Gastroesophageal sphincter (tissue), 4 donors: ENCODE measurements at regions not wholly inside any gene's neighbourhood (a gene's known extent, or its start where the extent isn't known, plus 50 kb on each side); places are given as distances from the start of the nearest gene placed in this dataset.

Source experiments
- ATAC-seq: fragments of 150-250 bp; one replicate; pipeline ENCODE4 v1.9.1; 2016; ENCODE audit warnings: mild to moderate bottlenecking, moderate library complexity
- H3K27ac ChIP-seq, 4 donors: fragments of 200-600 bp; sonication (generic) in 3 of 4; 1 replicate in 3 of 4; 2 replicates in 1 of 4; pipeline ENCODE4 v1.5.1; 2016 to 2019
- H3K27me3 ChIP-seq: fragments of 200-600 bp; sonication (generic); one replicate; pipeline ENCODE4 v1.5.1; 2019
- H3K36me3 ChIP-seq, 2 donors: fragments of 200-600 bp; sonication (generic); one replicate each; pipeline ENCODE4 v1.5.1; 2019; ENCODE audit warnings: control low read depth in 1 of 2
- H3K4me1 ChIP-seq, 3 donors: fragments of 200-600 bp; sonication (generic); 1 replicate in 2 of 3; 2 replicates in 1 of 3; pipeline ENCODE4 v1.5.1; 2016 to 2019; ENCODE audit warnings: control low read depth in 2 of 3
- H3K4me3 ChIP-seq, 2 donors: fragments of 200-600 bp; sonication (generic); one replicate each; pipeline ENCODE4 v1.5.1; 2019; ENCODE audit warnings: mild to moderate bottlenecking in 1 of 2, moderate library complexity in 1 of 2
- H3K9me3 ChIP-seq, 3 donors: fragments of 200-600 bp; sonication (generic); one replicate each; pipeline ENCODE4 v1.5.1; 2017 to 2019; ENCODE audit warnings: control low read depth in 2 of 3
- CTCF ChIP-seq, 4 experiments: fragments of 200-600 bp in 2 of 4; fragments of 450-650 bp in 2 of 4; sonication (generic) in 1 of 4; IDR thresholded peaks; one replicate each; pipeline ENCODE4 v1.5.1; 2017 to 2019; ENCODE audit warnings: antibody characterized with exemption in 4 of 4, mild to moderate bottlenecking in 2 of 4, moderate library complexity in 2 of 4
- EP300 ChIP-seq: sonication (generic); formaldehyde crosslinking; IDR thresholded peaks from one replicate; pipeline ENCODE4 v1.6.1; 2017; ENCODE audit warnings: antibody characterized with exemption, mild to moderate bottlenecking
- POLR2A ChIP-seq, 2 donors: fragments of 450-650 bp; IDR thresholded peaks; one replicate each; pipeline ENCODE4 v1.6.1; 2017; ENCODE audit warnings: antibody characterized with exemption in 2 of 2, mild to moderate bottlenecking in 2 of 2, moderate library complexity in 1 of 2
- POLR2AphosphoS5 ChIP-seq: sonication (generic); formaldehyde crosslinking; IDR thresholded peaks from one replicate; pipeline ENCODE4 v1.6.1; 2017; ENCODE audit warnings: antibody characterized with exemption
- WGBS, 2 donors: methylation state at CpG; one replicate each; pipeline ENCODE4 v1.1.5; 2018; ENCODE audit warnings: low coverage in 1 of 2; 5-methylcytosine and 5-hydroxymethylcytosine counted together

- TF ChIP-seq CTCF (IDR thresholded peaks at IDR 0.05): no peak
- TF ChIP-seq POLR2AphosphoS5: no peak
- TF ChIP-seq POLR2A (IDR thresholded peaks at IDR 0.05): no peak
- TF ChIP-seq EP300: no peak
Observed at GRCh38 chr13:47087841-47088240, 191.0 kb upstream of the HTR2A start.

GRCh38 chr13:47087241-47087640 lies 190.4 kb upstream of the HTR2A start:
- no peak overlapping the region for H3K27ac ChIP-seq

More at GRCh38 chr13:47087841-47088240, 191.0 kb upstream of the HTR2A start:
- ATAC-seq: no peak
- Histone ChIP-seq H3K4me3 (no peak overlapping the region), H3K27ac (peak overlapping the region in 1 of 4 donors; percentile 7), H3K9me3 (no peaks in the 10 kb centered on the region), H3K36me3 (no peaks in the 10 kb centered on the region), H3K27me3 (no peaks in the 10 kb centered on the region), H3K4me1 (peaks cover 0 to 10% (median 0%) of the 10 kb centered on the region in 3 donors)
- 25 to 33% methylated on average over 1 of the region's 1 CpG for WGBS, 2 donors

GRCh38 chr13:47085346-47085745 lies 188.5 kb upstream of the HTR2A start:
- no peak overlapping the region for H3K4me3 ChIP-seq

More at GRCh38 chr13:47087241-47087640, 190.4 kb upstream of the HTR2A start:
- Histone ChIP-seq H3K36me3 (no peaks in the 10 kb centered on the region), H3K4me1 (peaks cover 0 to 10% (median 0%) of the 10 kb centered on the region in 3 donors), H3K9me3 (no peaks in the 10 kb centered on the region), H3K27me3 (no peaks in the 10 kb centered on the region), H3K4me3 (no peak overlapping the region)
- ATAC-seq: no peak
- 47 to 57% methylated on average over 3 of the region's 3 CpGs for WGBS, 2 donors
- TF ChIP-seq EP300 (no peak), CTCF (IDR thresholded peaks at IDR 0.05) (no peak), POLR2A (IDR thresholded peaks at IDR 0.05) (no peak), POLR2AphosphoS5 (no peak)

GRCh38 chr13:47081850-47082249 lies 185.0 kb upstream of the HTR2A start:
- no peaks in the 10 kb centered on the region for H3K4me1 ChIP-seq
- TF ChIP-seq POLR2A (IDR thresholded peaks at IDR 0.05): no peak
- TF ChIP-seq CTCF (IDR thresholded peaks at IDR 0.05): no peak
- no peak for TF ChIP-seq EP300
- no peak for TF ChIP-seq POLR2AphosphoS5
- H3K27ac ChIP-seq: no peak overlapping the region
- no peaks in the 10 kb centered on the region for H3K36me3 ChIP-seq
- 63% methylated on average over 1 of the region's 1 CpG; no CpG with 5 or more reads in 1 of the 2 donors for WGBS, 2 donors
- no peak for ATAC-seq
- no peak overlapping the region for H3K4me3 ChIP-seq
- H3K27me3 ChIP-seq: no peaks in the 10 kb centered on the region
- H3K9me3 ChIP-seq: no peaks in the 10 kb centered on the region

More at GRCh38 chr13:47085346-47085745, 188.5 kb upstream of the HTR2A start:
- Histone ChIP-seq H3K27ac (no peak overlapping the region), H3K36me3 (no peaks in the 10 kb centered on the region), H3K27me3 (no peaks in the 10 kb centered on the region), H3K9me3 (no peaks in the 10 kb centered on the region), H3K4me1 (peaks cover 0 to 10% (median 0%) of the 10 kb centered on the region in 3 donors)
- ATAC-seq: no peak
- WGBS, 2 donors: 50% methylated on average over 1 of the region's 1 CpG; no CpG with 5 or more reads in 1 of the 2 donors
- no peak for TF ChIP-seq EP300
- TF ChIP-seq POLR2AphosphoS5: no peak
- no peak for TF ChIP-seq POLR2A (IDR thresholded peaks at IDR 0.05)
- no peak for TF ChIP-seq CTCF (IDR thresholded peaks at IDR 0.05)

GRCh38 chr13:47081246-47081645 lies 184.4 kb upstream of the HTR2A start:
- H3K27ac ChIP-seq: no peak overlapping the region
- H3K4me1 ChIP-seq: no peaks in the 10 kb centered on the region
- WGBS, 2 donors: 65 to 79% methylated on average over 4 to 7 of the region's 7 CpGs
- H3K4me3 ChIP-seq: no peak overlapping the region
- H3K27me3 ChIP-seq: no peaks in the 10 kb centered on the region
- ATAC-seq: no peak
- no peak for TF ChIP-seq CTCF (IDR thresholded peaks at IDR 0.05)
- TF ChIP-seq POLR2A (IDR thresholded peaks at IDR 0.05): no peak
- TF ChIP-seq POLR2AphosphoS5: no peak
- no peak for TF ChIP-seq EP300
- no peaks in the 10 kb centered on the region for H3K9me3 ChIP-seq
- no peaks in the 10 kb centered on the region for H3K36me3 ChIP-seq
